ENCODE measurements at regions not wholly inside any gene's neighbourhood (a gene's known extent, or its start where the extent isn't known, plus 50 kb on each side); places are given as distances from the start of the nearest gene placed in this dataset.

- intact Hi-C loops (cut with DNase I; ENCODE audit: low total_unique reads) = no loop called here
- Histone ChIP-seq H3K4me3 (no peak overlapping the region), H3K27ac (no peak overlapping the region), H3K27me3 (no peaks in the 10 kb centered on the region), H3K9me3 (no peaks in the 10 kb centered on the region), H3K4me1 (no peaks in the 10 kb centered on the region), H3K36me3 (no peaks in the 10 kb centered on the region)
- TF ChIP-seq POLR2A (IDR thresholded peaks at IDR 0.05) (no peak), CTCF (IDR thresholded peaks at IDR 0.05) (no peak), POLR2AphosphoS5 (IDR thresholded peaks at IDR 0.05) (no peak), EP300 (IDR thresholded peaks at IDR 0.05) (no peak)
- 86 to 95% (median 91%) methylated on average over 11 to 20 of the region's 20 CpGs for WGBS, 5 donors
- no peak for DNase-seq
Measured at GRCh38 chr11:23961503-23962338, 535.1 kb upstream of the LUZP2 start.

DNA sequence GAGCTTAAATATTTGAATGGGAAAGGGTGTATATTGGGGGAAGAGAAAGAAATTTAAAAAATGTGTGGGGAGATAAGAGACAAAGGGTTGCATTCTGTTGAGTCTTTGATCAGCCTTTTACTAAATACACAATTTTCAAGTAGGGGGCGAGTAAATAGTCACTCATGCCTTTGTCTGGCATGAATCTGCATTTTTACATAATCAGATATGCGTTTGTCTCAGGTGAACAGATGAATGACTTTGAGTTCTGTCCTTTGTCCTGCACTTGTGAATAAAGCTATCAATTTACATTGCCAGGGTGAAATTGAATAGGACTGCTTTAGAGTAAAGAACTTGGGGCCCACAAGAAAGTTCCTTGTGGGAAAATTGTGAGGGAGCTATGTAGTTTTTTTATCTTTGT lies 523.6 kb upstream of the LUZP2 start:
- DNase-seq = no peak
- WGBS, 5 donors = 18 to 53% (median 38%) methylated on average over 2 of the region's 2 CpGs
- H3K9me3 ChIP-seq = no peaks in the 10 kb centered on the region
- no peak overlapping the region for H3K27ac ChIP-seq
- no peak for TF ChIP-seq POLR2A (IDR thresholded peaks at IDR 0.05)
- no peak for TF ChIP-seq CTCF (IDR thresholded peaks at IDR 0.05)
- no peak for TF ChIP-seq POLR2AphosphoS5 (IDR thresholded peaks at IDR 0.05)
- no peak for TF ChIP-seq EP300 (IDR thresholded peaks at IDR 0.05)
- H3K36me3 ChIP-seq = no peaks in the 10 kb centered on the region
- no peak overlapping the region for H3K4me3 ChIP-seq
- intact Hi-C loops (cut with DNase I; ENCODE audit: low total_unique reads) = no loop called here
- H3K4me1 ChIP-seq = peaks cover 0 to 4% (median 0%) of the 10 kb centered on the region in 4 donors
- H3K27me3 ChIP-seq = no peaks in the 10 kb centered on the region

GRCh38 chr11:23974051-23974450 lies 522.8 kb upstream of the LUZP2 start:
- H3K27me3 ChIP-seq = no peaks in the 10 kb centered on the region
- DNase-seq = no peak
- no peak overlapping the region for H3K4me3 ChIP-seq
- TF ChIP-seq CTCF (IDR thresholded peaks at IDR 0.05) (no peak), POLR2AphosphoS5 (IDR thresholded peaks at IDR 0.05) (no peak), EP300 (IDR thresholded peaks at IDR 0.05) (no peak), POLR2A (IDR thresholded peaks at IDR 0.05) (no peak)
- WGBS, 5 donors = 54 to 88% (median 74%) methylated on average over 2 to 3 of the region's 3 CpGs
- no peaks in the 10 kb centered on the region for H3K36me3 ChIP-seq
- peaks cover 0 to 4% (median 0%) of the 10 kb centered on the region in 4 donors for H3K4me1 ChIP-seq
- intact Hi-C loops (cut with DNase I; ENCODE audit: low total_unique reads) = no loop called here
- H3K27ac ChIP-seq = no peak overlapping the region
- H3K9me3 ChIP-seq = no peaks in the 10 kb centered on the region

DNA sequence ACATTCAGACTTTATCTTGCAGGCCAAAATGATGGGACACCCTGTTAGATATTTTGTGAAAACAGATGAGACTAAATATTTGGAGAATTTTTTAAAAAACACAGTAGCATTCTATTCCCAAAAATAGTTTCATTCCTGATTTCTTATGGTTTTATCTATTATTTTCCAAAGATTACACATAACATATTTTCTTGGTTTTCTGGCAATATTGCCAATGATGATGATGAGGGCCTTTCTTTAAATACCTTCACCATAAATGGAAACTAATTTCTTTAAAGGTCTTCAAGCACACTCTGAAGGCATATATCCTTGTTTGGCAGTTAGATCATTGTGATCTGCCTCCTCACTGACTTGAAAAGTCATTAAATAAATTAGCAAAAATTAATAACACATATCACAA lies 522.3 kb upstream of the LUZP2 start:
- H3K4me1 ChIP-seq = peaks cover 0 to 4% (median 0%) of the 10 kb centered on the region in 4 donors
- no peaks in the 10 kb centered on the region for H3K27me3 ChIP-seq
- H3K36me3 ChIP-seq = no peaks in the 10 kb centered on the region
- TF ChIP-seq POLR2A (IDR thresholded peaks at IDR 0.05) (no peak), CTCF (IDR thresholded peaks at IDR 0.05) (no peak), POLR2AphosphoS5 (IDR thresholded peaks at IDR 0.05) (no peak), EP300 (IDR thresholded peaks at IDR 0.05) (no peak)
- no peak overlapping the region for H3K4me3 ChIP-seq
- intact Hi-C loops (cut with DNase I; ENCODE audit: low total_unique reads) = no loop called here
- no peaks in the 10 kb centered on the region for H3K9me3 ChIP-seq
- DNase-seq = no peak
- H3K27ac ChIP-seq = no peak overlapping the region

Data from stomach (tissue), 8 donors.